HUES64 (cell line): ENCODE measurements at regions not wholly inside any gene's neighbourhood (a gene's known extent, or its start where the extent isn't known, plus 50 kb on each side); places are given as distances from the start of the nearest gene placed in this dataset.

Experiments
- H3K27ac ChIP-seq: 2 replicates; pipeline ENCODE4 v1.7.0; 2013; ENCODE audit warnings: low read depth, low read length, inconsistent platforms
- H3K27me3 ChIP-seq: 2 replicates; pipeline ENCODE4 v1.6.1; 2013; ENCODE audit warnings: mild to moderate bottlenecking, low read length; ENCODE audit not compliant: insufficient read depth
- H3K36me3 ChIP-seq: 2 replicates; pipeline ENCODE4 v1.6.1; 2013; ENCODE audit warnings: mild to moderate bottlenecking, low read length; ENCODE audit not compliant: insufficient read depth
- H3K4me1 ChIP-seq: 2 replicates; pipeline ENCODE4 v1.6.1; 2013; ENCODE audit warnings: mild to moderate bottlenecking, low read length, moderate library complexity; ENCODE audit not compliant: insufficient read depth
- H3K4me3 ChIP-seq: 2 replicates; pipeline ENCODE4 v1.5.1; 2013; ENCODE audit warnings: mild to moderate bottlenecking, low read length, moderate library complexity
- H3K9ac ChIP-seq: 2 replicates; pipeline ENCODE4 v1.6.1; 2013; ENCODE audit warnings: mild to moderate bottlenecking, low read depth, low read length
- H3K9me3 ChIP-seq: 2 replicates; pipeline ENCODE4 v1.6.1; 2013; ENCODE audit warnings: low read depth, low read length; ENCODE audit not compliant: insufficient read depth
- WGBS: fragments of 150-250, 120-280 bp; methylation state at CpG from one replicate; pipeline ENCODE4 v1.1.7; 2013; ENCODE audit warnings: missing lambda C conversion rate; 5-methylcytosine and 5-hydroxymethylcytosine counted together

DNA sequence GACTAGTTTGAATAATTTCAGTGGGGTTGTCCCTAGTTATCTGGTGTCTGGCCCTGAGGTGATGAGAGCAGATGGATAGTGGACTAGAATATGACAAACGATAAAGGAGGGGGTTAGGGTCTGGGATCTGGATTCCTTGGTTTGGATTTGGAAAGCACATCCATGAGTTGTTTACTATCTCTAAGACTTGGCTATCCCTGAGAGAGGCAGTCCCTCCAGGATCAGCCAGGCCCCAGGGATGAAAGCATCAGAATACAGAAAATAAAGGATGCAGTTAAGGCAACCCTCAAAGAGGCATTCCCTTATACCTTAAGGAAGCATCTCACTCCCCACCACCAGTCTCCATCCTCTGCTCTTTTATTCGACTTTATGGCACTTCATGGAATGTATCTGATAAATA, 230.7 kb downstream of the NHLRC3 start:
- no peaks in the 10 kb centered on the region for H3K36me3 ChIP-seq
- no peak overlapping the region for H3K27ac ChIP-seq
- H3K9me3 ChIP-seq = no peaks in the 10 kb centered on the region
- H3K4me3 ChIP-seq = no peak overlapping the region
- no peaks in the 10 kb centered on the region for H3K27me3 ChIP-seq
- no peak overlapping the region for H3K9ac ChIP-seq
- no peaks in the 10 kb centered on the region for H3K4me1 ChIP-seq
- WGBS = 98% methylated on average over 2 of the region's 2 CpGs

DNA sequence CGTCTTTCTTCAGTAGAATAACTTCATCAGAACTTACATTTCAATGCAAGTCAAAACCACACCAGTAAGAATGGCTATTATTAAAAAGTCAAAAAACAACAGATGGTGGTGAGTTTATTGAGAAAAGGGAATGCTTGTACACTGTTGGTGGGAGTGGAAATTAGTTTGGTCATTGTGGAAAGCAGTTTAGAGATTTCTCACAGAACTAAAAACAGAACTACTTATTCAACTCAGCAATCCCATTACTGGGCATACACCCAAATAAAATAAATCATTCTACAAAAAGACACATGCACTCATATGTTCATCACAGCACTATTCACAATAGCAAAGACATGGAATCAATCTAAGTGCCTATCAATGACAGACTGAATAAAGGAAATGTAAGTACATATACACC, 231.2 kb downstream of the NHLRC3 start:
- H3K4me1 ChIP-seq = peaks cover 4% of the 10 kb centered on the region; the same call in 1 of the 2 replicates
- no CpG with 5 or more reads among the region's 1 CpG for WGBS
- H3K4me3 ChIP-seq = no peak overlapping the region
- no peaks in the 10 kb centered on the region for H3K36me3 ChIP-seq
- no peak overlapping the region for H3K9ac ChIP-seq
- no peaks in the 10 kb centered on the region for H3K9me3 ChIP-seq
- no peak overlapping the region for H3K27ac ChIP-seq
- H3K27me3 ChIP-seq = no peaks in the 10 kb centered on the region

DNA sequence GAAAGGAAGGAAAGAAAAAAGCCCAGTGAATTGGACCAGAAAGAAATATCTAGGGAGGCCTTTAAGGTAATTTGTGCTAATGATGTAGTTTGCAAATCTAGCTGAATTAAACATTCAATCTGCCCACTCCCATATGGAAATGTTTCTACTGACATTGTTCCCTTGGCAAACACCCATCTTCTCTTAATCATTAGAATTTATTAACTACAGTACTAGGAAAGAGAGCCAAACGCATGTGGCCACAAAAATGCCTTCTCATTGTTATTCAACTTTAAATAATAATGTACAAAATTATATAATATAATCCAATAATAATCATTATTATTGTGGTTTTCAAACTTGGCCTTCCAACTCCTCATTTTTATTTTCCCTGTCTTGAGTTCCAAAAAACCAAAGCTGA, 234.7 kb downstream of the NHLRC3 start:
- Histone ChIP-seq H3K36me3 (no peaks in the 10 kb centered on the region), H3K27ac (no peak overlapping the region), H3K27me3 (no peaks in the 10 kb centered on the region), H3K4me3 (no peak overlapping the region), H3K4me1 (peaks cover 5% of the 10 kb centered on the region; the same call in 1 of the 2 replicates), H3K9me3 (no peaks in the 10 kb centered on the region), H3K9ac (no peak overlapping the region)
- no CpG with 5 or more reads among the region's 1 CpG for WGBS

DNA sequence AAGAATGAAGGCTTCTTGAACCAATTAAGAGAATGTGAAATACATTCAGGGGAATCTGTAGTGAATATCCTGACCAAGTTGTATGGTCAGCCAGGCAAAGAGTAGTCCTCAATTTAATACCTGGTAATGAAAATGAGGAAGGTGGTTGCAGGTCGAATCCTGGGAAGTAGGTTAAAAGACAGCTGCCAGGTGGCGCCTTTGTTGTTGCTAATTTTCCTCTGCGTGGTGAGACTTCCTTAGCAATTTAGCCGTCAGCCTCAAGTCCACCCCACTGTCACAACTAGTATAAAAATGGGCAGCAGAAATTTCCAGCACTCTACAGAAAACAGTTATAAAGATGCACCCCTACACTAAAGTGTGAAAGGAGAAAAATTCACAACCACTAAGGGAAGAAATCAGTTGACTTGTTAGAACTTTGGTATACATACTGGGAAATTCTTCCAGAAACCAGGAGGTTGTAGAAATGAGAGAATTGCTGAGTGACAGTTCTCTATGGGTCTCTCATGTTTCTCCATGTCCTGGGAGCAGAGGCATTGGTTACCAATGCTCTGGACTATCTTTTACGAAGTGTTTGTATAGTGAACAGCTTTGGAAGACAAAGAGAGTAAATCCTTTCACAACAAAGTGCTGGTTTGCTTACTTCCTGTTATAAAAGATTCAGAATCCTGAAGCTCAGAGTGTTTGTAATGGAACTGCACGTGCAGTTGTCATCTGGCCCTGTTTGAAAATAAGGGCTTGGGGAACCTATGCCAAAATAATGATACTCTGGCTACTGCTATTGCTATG, 235.9 kb downstream of the NHLRC3 start:
- no peaks in the 10 kb centered on the region for H3K27me3 ChIP-seq
- 37% methylated on average over 6 of the region's 6 CpGs for WGBS

DNA sequence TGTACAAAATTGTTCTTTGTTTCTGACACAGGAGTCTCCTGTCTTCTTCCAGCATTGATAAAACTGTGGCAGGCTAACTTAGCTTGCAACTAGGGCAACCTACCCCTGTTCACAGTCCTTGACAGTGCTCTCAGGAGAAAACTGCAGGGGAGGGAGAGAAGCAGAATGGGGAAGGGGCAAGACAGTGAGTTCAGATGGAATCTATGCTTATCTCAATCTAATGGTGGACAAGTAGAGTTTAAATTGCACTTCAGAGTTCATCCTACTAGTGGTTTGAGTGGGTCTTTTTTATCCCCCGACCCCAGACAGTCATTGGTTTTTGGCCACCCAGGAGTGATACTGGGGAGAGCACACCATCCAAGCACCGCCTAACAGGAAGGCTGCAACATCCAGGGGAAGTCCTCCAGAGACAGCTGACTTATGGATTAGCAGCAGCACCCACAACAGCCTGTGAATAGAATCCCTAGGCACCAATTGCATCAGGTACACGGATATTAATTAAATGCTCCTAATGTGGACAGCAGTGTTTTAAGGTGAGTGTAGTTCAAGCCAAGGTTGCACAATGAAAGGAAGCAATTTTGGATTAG, 236.6 kb downstream of the NHLRC3 start:
- Histone ChIP-seq H3K27me3 (no peaks in the 10 kb centered on the region), H3K9me3 (no peaks in the 10 kb centered on the region), H3K27ac (no peak overlapping the region), H3K9ac (no peak overlapping the region), H3K4me1 (peaks cover 5% of the 10 kb centered on the region; the same call in 1 of the 2 replicates), H3K36me3 (no peaks in the 10 kb centered on the region), H3K4me3 (no peak overlapping the region)
- WGBS = 90% methylated on average over 3 of the region's 3 CpGs

More for the DNA sequence above, 235.9 kb downstream of the NHLRC3 start:
- Histone ChIP-seq H3K27ac (no peak overlapping the region), H3K9me3 (no peaks in the 10 kb centered on the region), H3K4me3 (no peak overlapping the region), H3K36me3 (no peaks in the 10 kb centered on the region), H3K9ac (no peak overlapping the region), H3K4me1 (peaks cover 5% of the 10 kb centered on the region; the same call in 1 of the 2 replicates)

DNA sequence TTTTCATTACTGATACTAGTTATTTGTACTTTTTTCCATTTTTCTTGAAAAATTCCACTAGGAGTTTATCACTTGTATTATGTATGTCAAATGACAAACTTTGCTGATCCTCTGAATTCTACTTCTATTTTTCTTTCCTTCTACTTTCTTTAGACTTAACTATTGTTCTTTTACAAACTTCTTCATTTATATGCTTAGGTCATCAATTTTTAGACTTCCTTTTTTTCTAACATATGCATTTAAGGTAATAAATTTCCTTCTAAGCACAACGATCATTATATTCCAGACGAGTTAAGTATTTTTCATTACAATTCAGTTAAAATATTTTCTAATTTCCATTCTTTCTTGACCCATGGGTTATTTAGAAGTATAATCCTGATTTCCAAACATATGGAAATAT, 240.8 kb downstream of the NHLRC3 start:
- Histone ChIP-seq H3K36me3 (no peaks in the 10 kb centered on the region), H3K4me3 (no peak overlapping the region), H3K27me3 (no peaks in the 10 kb centered on the region), H3K4me1 (peaks cover 5% of the 10 kb centered on the region; the same call in 1 of the 2 replicates), H3K27ac (no peak overlapping the region), H3K9ac (no peak overlapping the region), H3K9me3 (no peaks in the 10 kb centered on the region)
- 100% methylated on average over 2 of the region's 2 CpGs for WGBS

DNA sequence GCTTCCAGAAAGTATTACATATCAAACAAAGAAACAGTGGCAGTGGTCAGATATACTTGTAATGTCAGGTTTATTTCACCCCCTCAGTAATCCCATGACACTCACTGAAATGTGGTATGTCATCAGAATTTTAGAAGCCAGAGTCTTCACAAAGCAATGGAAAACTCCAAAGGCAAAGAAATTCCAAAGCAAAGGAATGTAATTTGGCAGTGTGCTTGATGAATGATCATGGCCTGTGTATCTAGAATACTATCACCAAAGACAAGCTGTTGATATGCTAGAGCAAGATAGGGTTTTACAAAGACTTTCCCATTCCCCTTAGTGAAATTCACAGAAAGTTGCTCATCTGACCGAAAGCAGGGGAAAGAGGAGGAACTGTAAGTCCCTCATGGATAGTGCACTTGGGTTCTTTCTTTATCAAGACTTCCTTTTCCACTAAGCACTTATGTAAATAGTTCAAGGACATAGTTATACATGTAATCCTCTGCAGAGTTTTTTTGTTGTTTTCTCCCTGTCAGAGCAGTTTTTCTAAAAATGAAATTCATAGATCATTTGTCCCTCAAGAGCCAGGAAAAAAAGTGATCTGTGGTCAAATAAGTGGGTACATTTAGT, 243.4 kb downstream of the NHLRC3 start:
- no peak overlapping the region for H3K9ac ChIP-seq
- WGBS = 83% methylated on average over 1 of the region's 1 CpG
- H3K4me1 ChIP-seq = no peaks in the 10 kb centered on the region

DNA sequence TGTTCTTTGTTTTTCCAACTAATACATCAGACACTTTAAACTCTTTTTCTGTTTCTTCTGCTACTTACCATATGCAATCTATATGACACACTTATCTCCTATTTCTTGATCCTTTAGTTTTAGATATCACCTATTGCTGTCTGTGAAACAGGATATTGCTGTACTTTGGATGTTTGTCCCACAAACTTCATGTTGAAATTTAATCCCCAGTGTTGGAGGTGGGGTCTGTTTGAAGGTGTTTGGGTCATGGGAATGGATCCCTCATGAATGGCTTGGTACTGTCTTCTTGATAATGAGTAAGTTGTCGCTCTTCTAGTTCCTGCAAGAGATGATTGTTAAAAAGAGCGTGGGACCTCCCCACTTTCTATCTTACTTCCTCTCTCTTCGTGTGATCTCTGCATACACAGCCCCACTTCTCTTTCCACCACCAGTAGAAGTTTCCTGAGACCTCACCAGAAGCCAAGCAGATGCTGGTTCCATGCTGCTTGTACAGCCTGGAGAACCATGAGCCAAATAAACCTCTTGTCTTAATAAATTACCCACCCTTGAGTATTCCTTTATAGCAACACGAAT, 244.2 kb downstream of the NHLRC3 start:
- Histone ChIP-seq H3K36me3 (no peaks in the 10 kb centered on the region), H3K4me1 (no peaks in the 10 kb centered on the region), H3K27me3 (no peaks in the 10 kb centered on the region), H3K4me3 (no peak overlapping the region), H3K9ac (no peak overlapping the region), H3K27ac (no peak overlapping the region), H3K9me3 (no peaks in the 10 kb centered on the region)
- 89% methylated on average over 4 of the region's 4 CpGs for WGBS

More for the DNA sequence above, 243.4 kb downstream of the NHLRC3 start:
- Histone ChIP-seq H3K4me3 (no peak overlapping the region), H3K27me3 (no peaks in the 10 kb centered on the region), H3K36me3 (no peaks in the 10 kb centered on the region), H3K9me3 (no peaks in the 10 kb centered on the region), H3K27ac (no peak overlapping the region)

DNA sequence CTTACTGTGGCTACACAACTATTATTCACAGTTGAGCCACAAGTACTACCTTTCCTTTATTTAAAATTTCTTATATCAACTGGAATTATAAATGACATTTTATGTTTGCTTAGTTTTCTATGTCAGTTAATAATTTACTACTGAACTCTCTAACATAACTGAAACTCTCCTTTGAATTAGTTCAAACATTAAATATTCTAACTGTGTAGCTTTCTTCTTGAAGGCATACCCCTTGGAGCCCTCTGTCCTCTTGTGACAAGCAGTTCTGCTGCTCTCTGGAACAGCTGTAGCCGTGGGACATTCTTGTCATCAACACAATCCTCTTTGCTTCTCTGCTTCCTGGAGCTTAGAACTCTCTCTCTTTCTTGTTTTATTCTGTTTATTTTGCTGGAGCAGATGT, 244.8 kb downstream of the NHLRC3 start:
- Histone ChIP-seq H3K9me3 (no peaks in the 10 kb centered on the region; the same call in 1 of the 2 replicates), H3K4me1 (no peaks in the 10 kb centered on the region), H3K36me3 (no peaks in the 10 kb centered on the region), H3K27ac (no peak overlapping the region), H3K4me3 (no peak overlapping the region), H3K27me3 (no peaks in the 10 kb centered on the region), H3K9ac (no peak overlapping the region)
- WGBS = 84% methylated on average over 1 of the region's 1 CpG

DNA sequence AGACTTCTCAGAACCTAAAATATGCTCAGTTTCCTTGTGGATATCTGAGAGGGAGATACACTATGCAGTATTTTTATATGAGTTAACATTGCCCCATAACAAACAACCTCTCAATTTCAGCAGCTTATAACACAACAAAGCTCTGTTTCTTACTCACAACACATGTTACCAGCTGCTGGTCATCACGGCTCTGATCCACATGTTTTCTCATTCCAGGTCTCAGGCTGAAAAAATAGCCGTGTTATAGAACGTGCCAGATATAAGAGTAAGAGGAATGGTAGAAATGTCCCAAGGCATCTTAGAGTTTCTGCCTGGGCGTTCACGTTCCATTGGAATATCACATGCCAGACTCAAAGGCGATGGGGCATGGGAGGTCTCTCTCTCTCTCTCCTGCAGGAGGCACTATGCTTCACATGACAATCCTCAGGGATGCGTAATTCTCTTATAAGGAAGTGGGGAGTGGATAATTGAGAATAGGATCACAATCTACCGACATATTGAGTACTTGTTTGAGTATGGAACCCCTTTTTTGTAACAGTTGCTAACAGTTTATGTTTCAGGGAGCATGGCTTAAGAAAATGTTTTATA, 246.6 kb downstream of the NHLRC3 start:
- no peak overlapping the region for H3K4me3 ChIP-seq
- H3K4me1 ChIP-seq = no peaks in the 10 kb centered on the region
- H3K9ac ChIP-seq = no peak overlapping the region
- peaks cover 2% of the 10 kb centered on the region; the same call in 1 of the 2 replicates for H3K9me3 ChIP-seq
- 93% methylated on average over 8 of the region's 8 CpGs for WGBS
- H3K36me3 ChIP-seq = no peaks in the 10 kb centered on the region
- no peaks in the 10 kb centered on the region for H3K27me3 ChIP-seq
- no peak overlapping the region for H3K27ac ChIP-seq
